H9 (cell line): ENCODE measurements at regions not wholly inside any gene's neighbourhood (a gene's known extent, or its start where the extent isn't known, plus 50 kb on each side); places are given as distances from the start of the nearest gene placed in this dataset.

Experiments used
- DNase-seq: peaks from one replicate; pipeline ENCODE4 v3.0.0-alpha.2; 2017
- H2AFZ ChIP-seq: one replicate; pipeline ENCODE4 v1.6.1; 2013; ENCODE audit warnings: mild to moderate bottlenecking, low read length, control low read depth, moderate library complexity
- H2AK5ac ChIP-seq: 2 replicates; pipeline ENCODE4 v1.6.1; 2013; ENCODE audit warnings: low read length, control low read depth, mixed read lengths; ENCODE audit not compliant: insufficient read length
- H2BK120ac ChIP-seq: one replicate; pipeline ENCODE4 v1.6.1; 2013; ENCODE audit warnings: low read depth, mild to moderate bottlenecking, low read length, control low read depth, inconsistent platforms; ENCODE audit not compliant: poor library complexity, severe bottlenecking
- H2BK12ac ChIP-seq: 2 replicates; pipeline ENCODE4 v1.6.1; 2013; ENCODE audit warnings: low read length, control low read depth, mixed read lengths, low read depth; ENCODE audit not compliant: insufficient read length
- H2BK15ac ChIP-seq: 2 replicates; pipeline ENCODE4 v1.6.1; 2013; ENCODE audit warnings: low read depth, low read length, control low read depth
- H2BK20ac ChIP-seq: one replicate; pipeline ENCODE4 v1.6.1; 2013; ENCODE audit warnings: low read depth, mild to moderate bottlenecking, low read length, control low read depth, inconsistent platforms; ENCODE audit not compliant: poor library complexity, severe bottlenecking
- H2BK5ac ChIP-seq: 2 replicates; pipeline ENCODE4 v1.6.1; 2013; ENCODE audit warnings: low read length, control low read depth, mixed read lengths; ENCODE audit not compliant: insufficient read length
- H3K14ac ChIP-seq: 2 replicates; pipeline ENCODE4 v1.6.1; 2013; ENCODE audit warnings: low read length, control low read depth; ENCODE audit not compliant: insufficient read depth
- H3K18ac ChIP-seq: 2 replicates; pipeline ENCODE4 v1.6.1; 2013; ENCODE audit warnings: low read depth, mild to moderate bottlenecking, mixed read lengths, low read length, control low read depth; ENCODE audit not compliant: insufficient read length
- H3K23ac ChIP-seq: 2 replicates; pipeline ENCODE4 v1.6.1; 2013; ENCODE audit warnings: low read length, control low read depth, mixed read lengths, low read depth; ENCODE audit not compliant: insufficient read length
- H3K23me2 ChIP-seq: 2 replicates; pipeline ENCODE4 v1.6.1; 2013; ENCODE audit warnings: low read depth, mild to moderate bottlenecking, mixed read lengths, low read length, control low read depth; ENCODE audit not compliant: insufficient read length, poor library complexity, severe bottlenecking
- H3K27ac ChIP-seq: 2 replicates; pipeline ENCODE4 v1.5.1; 2013; ENCODE audit warnings: low read length, control low read depth, mixed read lengths, low read depth; ENCODE audit not compliant: insufficient read length
- H3K27me3 ChIP-seq: 2 replicates; pipeline ENCODE4 v1.6.1; 2013; ENCODE audit warnings: low read length, control low read depth, inconsistent platforms; ENCODE audit not compliant: insufficient read depth
- H3K4ac ChIP-seq: 2 replicates; pipeline ENCODE4 v1.6.1; 2013; ENCODE audit warnings: low read depth, mild to moderate bottlenecking, control low read depth, inconsistent platforms, low read length, moderate library complexity
- H3K4me1 ChIP-seq: 2 replicates; pipeline ENCODE4 v1.6.1; 2013; ENCODE audit warnings: low read length, control low read depth, inconsistent platforms; ENCODE audit not compliant: insufficient read depth
- H3K4me2 ChIP-seq: 2 replicates; pipeline ENCODE4 v1.6.1; 2013; ENCODE audit warnings: low read length, control low read depth, mixed read lengths; ENCODE audit not compliant: insufficient read length, insufficient read depth
- H3K56ac ChIP-seq: 2 replicates; pipeline ENCODE4 v1.6.1; 2013; ENCODE audit warnings: low read depth, mild to moderate bottlenecking, mixed read lengths, low read length, control low read depth; ENCODE audit not compliant: insufficient read length
- H3K79me1 ChIP-seq: 2 replicates; pipeline ENCODE4 v1.6.1; 2013; ENCODE audit warnings: low read depth, mild to moderate bottlenecking, moderate library complexity, low read length, control low read depth, inconsistent platforms; ENCODE audit not compliant: insufficient read depth, poor library complexity, severe bottlenecking
- H3K79me2 ChIP-seq: 2 replicates; pipeline ENCODE4 v1.6.1; 2013; ENCODE audit warnings: low read length, control low read depth, inconsistent platforms; ENCODE audit not compliant: insufficient read depth
- H3K9ac ChIP-seq: 2 replicates; pipeline ENCODE4 v1.6.1; 2013; ENCODE audit warnings: low read length, control low read depth, mixed read lengths; ENCODE audit not compliant: insufficient read length; ENCODE audit errors: extremely low read depth
- H3K9me3 ChIP-seq: one replicate; pipeline ENCODE4 v1.6.1; 2013; ENCODE audit warnings: low read depth, low read length, inconsistent platforms; ENCODE audit not compliant: control insufficient read depth
- H3T11ph ChIP-seq: one replicate; pipeline ENCODE4 v1.6.1; 2013; ENCODE audit warnings: mild to moderate bottlenecking, low read length, control low read depth, inconsistent platforms
- H4K20me1 ChIP-seq: one replicate; pipeline ENCODE4 v1.6.1; 2013; ENCODE audit not compliant: control insufficient read depth, insufficient read length, insufficient read depth
- H4K5ac ChIP-seq: 2 replicates; pipeline ENCODE4 v1.6.1; 2013; ENCODE audit warnings: low read depth, mild to moderate bottlenecking, mixed read lengths, low read length, control low read depth; ENCODE audit not compliant: insufficient read length
- H4K8ac ChIP-seq: replicated peaks from 2 replicates; pipeline ENCODE4 v1.6.1; 2013; ENCODE audit warnings: low read length, control low read depth, mixed read lengths, low read depth; ENCODE audit not compliant: insufficient read length
- H4K91ac ChIP-seq: 2 replicates; pipeline ENCODE4 v1.6.1; 2013; ENCODE audit warnings: low read depth, mild to moderate bottlenecking, moderate library complexity, mixed read lengths, low read length, control low read depth; ENCODE audit not compliant: insufficient read length
- H3K27ac Mint-ChIP-seq, 3 experiments: 2 replicates in 2 of 3; 3 replicates in 1 of 3; pipeline ENCODE4 v1.8.0; 2020 to 2021; ENCODE audit warnings: mixed read lengths in 3 of 3, mild to moderate bottlenecking in 1 of 3, moderate library complexity in 1 of 3
- H3K27me3 Mint-ChIP-seq: 2 replicates; pipeline ENCODE4 v1.8.0; 2021; ENCODE audit warnings: low read depth, mild to moderate bottlenecking, moderate library complexity, mixed read lengths
- H3K36me3 Mint-ChIP-seq, 3 experiments: 2 replicates in 2 of 3; 3 replicates in 1 of 3; pipeline ENCODE4 v1.8.0; 2020 to 2021; ENCODE audit warnings: low read depth in 3 of 3, mixed read lengths in 3 of 3; ENCODE audit not compliant: insufficient read depth in 1 of 3
- H3K4me1 Mint-ChIP-seq, 2 experiments: 2 replicates each; pipeline ENCODE4 v1.8.0; 2020; ENCODE audit warnings: mixed read lengths in 2 of 2
- H3K4me3 Mint-ChIP-seq, 2 experiments: 2 replicates in 1 of 2; 3 replicates in 1 of 2; pipeline ENCODE4 v1.8.0; 2020 to 2021; ENCODE audit warnings: mild to moderate bottlenecking in 2 of 2, mixed read lengths in 2 of 2, moderate library complexity in 1 of 2
- H3K9me3 Mint-ChIP-seq, 2 experiments: 2 replicates in 1 of 2; 3 replicates in 1 of 2; pipeline ENCODE4 v1.8.0; 2020; ENCODE audit warnings: mild to moderate bottlenecking in 2 of 2, mixed read lengths in 2 of 2, moderate library complexity in 1 of 2
- WGBS: extraction: QIAGEN DNeasy Blood & Tissue Kit; methylation state at CpG from one replicate; pipeline ENCODE4 v1.1.7; 2013; ENCODE audit warnings: missing lambda C conversion rate, low lambda C conversion rate, mixed read lengths; ENCODE audit not compliant: insufficient read length; ENCODE audit errors: extremely low coverage; 5-methylcytosine and 5-hydroxymethylcytosine counted together
- TF ChIP-seq, protein P1 (sequence below): fragments of 200-600 bp; sonication (generic); conservative IDR thresholded peaks from 3 replicates; pipeline ENCODE4 v1.8.0; 2021; ENCODE audit warnings: antibody characterized with exemption, mild to moderate bottlenecking

DNA sequence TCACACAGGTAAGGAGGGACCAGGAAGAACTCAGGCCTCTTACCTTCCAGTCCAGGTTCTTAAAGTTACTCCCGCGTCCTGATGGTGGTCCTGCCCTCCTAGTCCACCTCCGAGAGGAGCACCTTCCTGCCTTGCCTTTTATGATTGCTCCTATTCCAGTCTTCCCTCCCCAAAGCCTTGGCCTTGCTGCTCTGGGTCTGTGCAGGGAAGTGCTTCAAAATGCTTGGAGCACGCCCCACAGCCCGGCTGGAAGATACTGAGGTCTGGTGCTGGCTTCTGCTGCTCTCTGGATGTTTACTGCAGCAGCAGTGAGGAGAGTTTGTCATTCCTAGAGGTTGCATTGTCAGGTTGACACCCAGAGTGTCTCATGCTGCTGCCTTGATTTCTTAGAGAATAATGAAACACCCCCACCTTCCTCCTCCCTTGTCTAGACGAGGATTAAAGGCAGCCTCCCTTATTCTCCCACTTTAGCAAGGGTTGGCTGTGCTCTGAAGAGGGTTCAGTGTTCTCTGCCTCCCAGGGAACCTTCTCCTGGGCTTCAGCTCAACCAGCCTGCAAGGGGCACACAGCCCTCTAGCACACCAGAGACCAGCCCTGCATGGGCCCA is 142.2 kb upstream of the CACNA1E start:
- H3K27ac ChIP-seq, result no peak overlapping the region
- no peak overlapping the region for H3K4ac ChIP-seq
- H4K91ac ChIP-seq, result no peak overlapping the region
- no peak overlapping the region for H3T11ph ChIP-seq
- H3K79me2 ChIP-seq, result no peaks in the 10 kb centered on the region
- no peak overlapping the region for H3K14ac ChIP-seq
- DNase-seq, result no peak
- H2BK12ac ChIP-seq, result no peak overlapping the region
- H3K23me2 ChIP-seq, result no peaks in the 10 kb centered on the region
- H3K56ac ChIP-seq, result no peak overlapping the region
- H2BK15ac ChIP-seq, result no peak overlapping the region
- H3K27ac Mint-ChIP-seq, result no peak overlapping the region
- no peak overlapping the region for H2AFZ ChIP-seq
- no peak overlapping the region for H3K18ac ChIP-seq
- no peak overlapping the region for H3K4me2 ChIP-seq
- H3K9me3 Mint-ChIP-seq, result peaks cover 0 to 2% of the 10 kb centered on the region in 2 experiments; a peak in 1 of 5 replicates
- H2BK20ac ChIP-seq, result no peak overlapping the region
- H3K23ac ChIP-seq, result no peak overlapping the region
- H3K27me3 Mint-ChIP-seq, result peaks cover 12% of the 10 kb centered on the region
- TF ChIP-seq, protein P1, sequence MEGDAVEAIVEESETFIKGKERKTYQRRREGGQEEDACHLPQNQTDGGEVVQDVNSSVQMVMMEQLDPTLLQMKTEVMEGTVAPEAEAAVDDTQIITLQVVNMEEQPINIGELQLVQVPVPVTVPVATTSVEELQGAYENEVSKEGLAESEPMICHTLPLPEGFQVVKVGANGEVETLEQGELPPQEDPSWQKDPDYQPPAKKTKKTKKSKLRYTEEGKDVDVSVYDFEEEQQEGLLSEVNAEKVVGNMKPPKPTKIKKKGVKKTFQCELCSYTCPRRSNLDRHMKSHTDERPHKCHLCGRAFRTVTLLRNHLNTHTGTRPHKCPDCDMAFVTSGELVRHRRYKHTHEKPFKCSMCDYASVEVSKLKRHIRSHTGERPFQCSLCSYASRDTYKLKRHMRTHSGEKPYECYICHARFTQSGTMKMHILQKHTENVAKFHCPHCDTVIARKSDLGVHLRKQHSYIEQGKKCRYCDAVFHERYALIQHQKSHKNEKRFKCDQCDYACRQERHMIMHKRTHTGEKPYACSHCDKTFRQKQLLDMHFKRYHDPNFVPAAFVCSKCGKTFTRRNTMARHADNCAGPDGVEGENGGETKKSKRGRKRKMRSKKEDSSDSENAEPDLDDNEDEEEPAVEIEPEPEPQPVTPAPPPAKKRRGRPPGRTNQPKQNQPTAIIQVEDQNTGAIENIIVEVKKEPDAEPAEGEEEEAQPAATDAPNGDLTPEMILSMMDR, result no peak
- H3K4me3 Mint-ChIP-seq, result no peak overlapping the region
- H3K36me3 Mint-ChIP-seq, result no peaks in the 10 kb centered on the region
- H3K4me1 Mint-ChIP-seq, result 0 out of 4 replicates have a peak, but pooled peaks cover 0 to 3% of the 10 kb centered on the region in 2 experiments
- no peak overlapping the region for H3K9ac ChIP-seq
- H3K4me1 ChIP-seq, result no peaks in the 10 kb centered on the region
- H2BK120ac ChIP-seq, result no peak overlapping the region
- H3K9me3 ChIP-seq, result no peaks in the 10 kb centered on the region
- H4K8ac ChIP-seq, result no peak overlapping the region
- no peaks in the 10 kb centered on the region for H4K20me1 ChIP-seq
- no peak overlapping the region for H2BK5ac ChIP-seq
- H4K5ac ChIP-seq, result no peak overlapping the region
- H2AK5ac ChIP-seq, result no peak overlapping the region
- H3K79me1 ChIP-seq, result no peaks in the 10 kb centered on the region
- no CpG with 5 or more reads among the region's 6 CpGs for WGBS
- no peaks in the 10 kb centered on the region for H3K27me3 ChIP-seq
